ENCODE measurements at regions not wholly inside any gene's neighbourhood (a gene's known extent, or its start where the extent isn't known, plus 50 kb on each side); places are given as distances from the start of the nearest gene placed in this dataset.
A peak's percentile ranks its signal among the peaks of the same experiment; 100 is the strongest.

DNA sequence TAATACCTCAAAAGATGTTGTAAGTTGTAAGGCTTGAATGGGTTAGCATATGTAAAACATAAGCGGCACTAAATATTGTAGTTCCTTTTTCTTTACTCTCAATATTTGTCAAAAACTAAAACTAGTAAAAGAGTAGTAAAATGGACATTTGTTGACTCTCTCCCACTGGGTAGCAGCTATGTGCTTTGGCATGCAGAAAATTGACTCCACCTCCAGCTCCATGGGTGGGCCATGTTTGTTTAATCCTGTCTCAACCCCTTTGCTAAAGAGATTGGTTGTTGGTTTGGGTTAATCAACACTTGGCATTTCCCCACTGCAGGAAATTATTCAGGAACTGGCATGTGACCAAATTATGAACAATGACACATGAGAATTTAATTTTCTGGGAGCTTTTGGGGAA, 114.8 kb downstream of the EOMES start:
- no peak overlapping the region for H2BK15ac ChIP-seq (ENCODE audit: low read length)
- WGBS, 2 experiments (ENCODE audit: extremely low coverage in 1 of 2, insufficient coverage in 1 of 2, insufficient read length in 1 of 2, insufficient replicate concordance in 2 of 2, low coverage in 1 of 2, low lambda C conversion rate in 2 of 2, missing lambda C conversion rate in 1 of 2): 76% methylated on average over 1 of the region's 1 CpG; no CpG with 5 or more reads in 1 of the 2 experiments
- no peak overlapping the region for H3K4ac ChIP-seq (replicated peaks; ENCODE audit: insufficient read length, low read depth, low read length)
- H2AK5ac ChIP-seq (ENCODE audit: low read depth, low read length): no peak overlapping the region
- POLR2A ChIA-PET (ENCODE audit: partially characterized antibody): interaction anchor here (0.6 to 0.8 kb wide), 2 partner anchors 17 to 123 kb away, joined by 3 read pairs; no protein-coding TSS in a partner anchor
- CTCF ChIA-PET (ENCODE audit: partially characterized antibody): interaction anchor here (0.6 to 2.1 kb wide), 4 partner anchors 10 to 296 kb away, joined by 3 to 10 read pairs (median 4); no protein-coding TSS in a partner anchor
- no peaks in the 10 kb centered on the region for H3K79me1 ChIP-seq (ENCODE audit: low read depth, low read length)
- H4K91ac ChIP-seq (replicated peaks; ENCODE audit: insufficient read length, low read length): no peak overlapping the region
- H3K27me3 ChIP-seq (replicated peaks in 1 of 4; ENCODE audit: control insufficient read depth in 3 of 4, extremely low read depth in 1 of 4, insufficient read depth in 3 of 4, low read length in 3 of 4): no peaks in the 10 kb centered on the region
- H2BK120ac ChIP-seq (replicated peaks; ENCODE audit: low read depth, low read length): no peak overlapping the region
- H3K4me1 ChIP-seq (replicated peaks in 1 of 4; ENCODE audit: control insufficient read depth in 3 of 4, insufficient read depth in 4 of 4, low read length in 3 of 4): peaks cover 0 to 4% (median 0%) of the 10 kb centered on the region in 4 experiments; a peak in 1 of 7 replicates
- H3K56ac ChIP-seq (replicated peaks; ENCODE audit: insufficient read length, low read depth, low read length): no peak overlapping the region
- no peak overlapping the region for H4K5ac ChIP-seq (ENCODE audit: insufficient read length, low read depth, low read length)
- FAIRE-seq (peak; percentile 39), DNase-seq (ENCODE audit: low read depth in 1 of 2, low spot score in 2 of 2) (no peak)
- no peaks in the 10 kb centered on the region for H3K23me2 ChIP-seq (ENCODE audit: low read depth, low read length)
- no peak overlapping the region for H2BK5ac ChIP-seq (ENCODE audit: low read depth, low read length)
- no peak overlapping the region for H2BK12ac ChIP-seq (ENCODE audit: low read depth, low read length)
- no peak overlapping the region for H3K18ac ChIP-seq (ENCODE audit: extremely low read depth, low read length)
- H4K8ac ChIP-seq (ENCODE audit: extremely low read depth, insufficient read depth, low read length): no peak overlapping the region
- H4K20me1 ChIP-seq (replicated peaks in 1 of 2; ENCODE audit: control insufficient read depth in 1 of 2, insufficient read depth in 2 of 2, low read length in 2 of 2): no peaks in the 10 kb centered on the region
- H3K79me2 ChIP-seq (ENCODE audit: control insufficient read depth in 1 of 2, insufficient read depth in 2 of 2, low read length in 2 of 2): no peaks in the 10 kb centered on the region
- no peaks in the 10 kb centered on the region for H3K36me3 ChIP-seq (ENCODE audit: control insufficient read depth in 2 of 4, insufficient read depth in 4 of 4, low read length in 3 of 4)
- H2AFZ ChIP-seq (ENCODE audit: low read length): no peak overlapping the region
- no peak overlapping the region for H3K4me2 ChIP-seq (ENCODE audit: insufficient read depth in 1 of 2, low read depth in 2 of 2, low read length in 2 of 2)
- no peak overlapping the region for H3K14ac ChIP-seq (ENCODE audit: insufficient read length)
- no peak overlapping the region for H3K23ac ChIP-seq (ENCODE audit: insufficient read length)
- no peak overlapping the region for H3K4me3 ChIP-seq (ENCODE audit: extremely low read depth in 1 of 4, insufficient read depth in 2 of 4, low read depth in 3 of 4, low read length in 4 of 4)
- H2BK20ac ChIP-seq (ENCODE audit: low read length): no peak overlapping the region
- no peak overlapping the region for H3K27ac ChIP-seq (ENCODE audit: low read depth, low read length)
- no peak overlapping the region for H3K9ac ChIP-seq (replicated peaks in 1 of 4; ENCODE audit: extremely low read depth in 1 of 4, low read depth in 3 of 4, low read length in 3 of 4)
- H3K9me3 ChIP-seq (ENCODE audit: insufficient read depth in 2 of 2, low read depth in 1 of 2, low read length in 1 of 2): peaks cover 0 to 5% of the 10 kb centered on the region in 2 experiments; a peak in 1 of 4 replicates
- TF ChIP-seq SRF (IDR thresholded peaks at IDR 0.05; ENCODE audit: low read depth, low read length) (no peak), CREB1 (IDR thresholded peaks at IDR 0.05) (no peak), MAFK (IDR thresholded peaks at IDR 0.05; ENCODE audit: low read depth, low read length) (no peak), SUZ12 (IDR thresholded peaks at IDR 0.05; ENCODE audit: low read length) (no peak), EP300 (IDR thresholded peaks at IDR 0.05; ENCODE audit: borderline replicate concordance in 1 of 2, low read depth in 2 of 2, low read length in 2 of 2) (no peak), RBBP5 (IDR thresholded peaks at IDR 0.05; ENCODE audit: borderline replicate concordance, low read depth, low read length) (no peak), HDAC2 (IDR thresholded peaks at IDR 0.05; ENCODE audit: borderline replicate concordance in 1 of 2, low read depth in 2 of 2, low read length in 2 of 2) (no peak), TEAD4 (IDR thresholded peaks at IDR 0.05; ENCODE audit: low read depth, low read length) (no peak), TBP (IDR thresholded peaks at IDR 0.05; ENCODE audit: low read depth, low read length) (no peak), USF2 (IDR thresholded peaks at IDR 0.05; ENCODE audit: low read length) (no peak), JUN (IDR thresholded peaks at IDR 0.05; ENCODE audit: low read depth, low read length) (no peak), KDM4A (IDR thresholded peaks at IDR 0.05; ENCODE audit: low read depth, low read length, severe bottlenecking) (no peak), HDAC6 (IDR thresholded peaks at IDR 0.05; ENCODE audit: low read depth, low read length) (no peak), CHD1 (IDR thresholded peaks at IDR 0.05; ENCODE audit: low read depth, low read length) (no peak)

Data from H1 (cell line).